ENCODE measurements at regions not wholly inside any gene's neighbourhood (a gene's known extent, or its start where the extent isn't known, plus 50 kb on each side); places are given as distances from the start of the nearest gene placed in this dataset.

- TF ChIP-seq CTCF (IDR thresholded peaks at IDR 0.05) = no peak
Observed at GRCh38 chr17:74001145-74001544, 202.3 kb upstream of the RPL38 start.

GRCh38 chr17:74002241-74002640 lies 201.2 kb upstream of the RPL38 start:
- H3K27me3 ChIP-seq = peaks cover 0 to 45% of the 10 kb centered on the region in 2 donors
- no peaks in the 10 kb centered on the region for H3K9me3 ChIP-seq

More at GRCh38 chr17:74001145-74001544, 202.3 kb upstream of the RPL38 start:
- H3K27me3 ChIP-seq = peaks cover 0 to 34% of the 10 kb centered on the region in 2 donors
- no peak overlapping the region for H3K4me3 ChIP-seq
- H3K36me3 ChIP-seq = no peaks in the 10 kb centered on the region
- no peak for ATAC-seq
- no peaks in the 10 kb centered on the region for H3K4me1 ChIP-seq
- intact Hi-C loops (cut with DNase I) = no loop called here
- no peak overlapping the region for H3K27ac ChIP-seq
- no peak for DNase-seq
- no peaks in the 10 kb centered on the region for H3K9me3 ChIP-seq

GRCh38 chr17:74004056-74004455 lies 199.4 kb upstream of the RPL38 start:
- Histone ChIP-seq H3K4me3 (no peak overlapping the region), H3K36me3 (no peaks in the 10 kb centered on the region), H3K27me3 (peaks cover 0 to 57% of the 10 kb centered on the region in 2 donors), H3K9me3 (no peaks in the 10 kb centered on the region), H3K27ac (no peak overlapping the region), H3K4me1 (no peaks in the 10 kb centered on the region)
- intact Hi-C loops (cut with DNase I) = no loop called here
- no peak for ATAC-seq
- no peak for TF ChIP-seq CTCF (IDR thresholded peaks at IDR 0.05)
- DNase-seq = no peak

More at GRCh38 chr17:74002241-74002640, 201.2 kb upstream of the RPL38 start:
- DNase-seq (no peak), ATAC-seq (no peak)
- H3K36me3 ChIP-seq = no peaks in the 10 kb centered on the region
- H3K4me1 ChIP-seq = no peaks in the 10 kb centered on the region
- intact Hi-C loops (cut with DNase I) = no loop called here
- no peak for TF ChIP-seq CTCF (IDR thresholded peaks at IDR 0.05)
- H3K27ac ChIP-seq = no peak overlapping the region
- H3K4me3 ChIP-seq = no peak overlapping the region

GRCh38 chr17:74005790-74006189 lies 197.7 kb upstream of the RPL38 start:
- Histone ChIP-seq H3K27ac (no peak overlapping the region), H3K9me3 (no peaks in the 10 kb centered on the region), H3K27me3 (peaks cover 0 to 61% of the 10 kb centered on the region in 2 donors), H3K4me1 (no peaks in the 10 kb centered on the region), H3K36me3 (no peaks in the 10 kb centered on the region), H3K4me3 (no peak overlapping the region)
- no peak for TF ChIP-seq CTCF (IDR thresholded peaks at IDR 0.05)
- intact Hi-C loops (cut with DNase I) = no loop called here
- DNase-seq = no peak
- no peak for ATAC-seq

GRCh38 chr17:74006371-74006770 lies 197.1 kb upstream of the RPL38 start:
- Histone ChIP-seq H3K4me3 (no peak overlapping the region), H3K36me3 (no peaks in the 10 kb centered on the region), H3K4me1 (peaks cover 0 to under 1% of the 10 kb centered on the region in 2 donors), H3K27ac (no peak overlapping the region), H3K9me3 (no peaks in the 10 kb centered on the region), H3K27me3 (peaks cover 0 to 61% of the 10 kb centered on the region in 2 donors)
- ATAC-seq (no peak), DNase-seq (no peak)
- intact Hi-C loops (cut with DNase I) = no loop called here
- TF ChIP-seq CTCF (IDR thresholded peaks at IDR 0.05) = no peak

All from left lung (tissue), 4 donors.